HG02852 (cell line): ENCODE measurements at regions not wholly inside any gene's neighbourhood (a gene's known extent, or its start where the extent isn't known, plus 50 kb on each side); places are given as distances from the start of the nearest gene placed in this dataset.
"Not testable (repeated sequence)": the region's sequence is repeated elsewhere in the genome, so short reads cannot be mapped to it uniquely, and the experiment has no call there.

Experiments used
- ATAC-seq: cut with Tn5 transposase; IDR thresholded peaks from one replicate; pipeline ENCODE4 v1.9.1; 2021; ENCODE audit warnings: mild to moderate bottlenecking, moderate library complexity; ENCODE audit not compliant: unreplicated experiment

DNA sequence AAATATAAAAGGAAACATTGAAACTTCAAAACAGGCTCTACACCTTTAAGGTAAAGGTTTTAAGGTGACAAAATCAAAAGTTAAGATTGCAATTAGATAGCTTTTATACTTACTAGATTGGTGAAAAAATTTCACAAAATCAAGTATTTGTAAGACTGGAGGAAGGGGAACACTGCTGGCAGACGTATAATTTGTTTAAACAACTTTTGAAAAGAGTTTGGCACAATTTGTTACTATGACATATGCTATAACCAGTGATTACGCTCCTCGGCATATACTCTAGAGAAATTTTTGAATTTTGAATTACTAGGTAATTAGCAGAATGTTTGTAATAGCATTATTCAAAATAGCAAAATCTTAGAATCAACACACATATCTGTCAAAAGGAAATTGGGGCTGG is 425.0 kb downstream of the LRRIQ3 start:
- ATAC-seq: no peak

DNA sequence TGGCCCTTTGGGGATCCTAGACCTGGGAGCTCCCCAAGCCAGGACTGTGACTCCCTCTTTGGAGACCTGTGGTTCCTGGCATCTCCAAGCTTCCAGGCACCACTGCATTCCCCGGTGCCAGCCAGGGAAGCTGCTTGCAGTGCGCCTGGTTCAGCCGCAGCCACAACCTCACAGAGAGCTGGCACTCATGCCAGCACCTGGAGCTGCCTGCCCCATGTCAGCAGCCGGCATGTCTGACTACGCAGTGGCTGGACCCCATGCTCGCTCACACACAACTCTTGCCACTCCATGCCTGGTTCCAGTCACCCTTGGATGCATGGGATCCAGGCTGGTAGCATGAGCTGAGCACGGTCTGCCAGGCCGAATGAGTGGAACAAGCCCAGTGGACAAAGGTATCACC is 426.6 kb downstream of the LRRIQ3 start:
- no peak for ATAC-seq

DNA sequence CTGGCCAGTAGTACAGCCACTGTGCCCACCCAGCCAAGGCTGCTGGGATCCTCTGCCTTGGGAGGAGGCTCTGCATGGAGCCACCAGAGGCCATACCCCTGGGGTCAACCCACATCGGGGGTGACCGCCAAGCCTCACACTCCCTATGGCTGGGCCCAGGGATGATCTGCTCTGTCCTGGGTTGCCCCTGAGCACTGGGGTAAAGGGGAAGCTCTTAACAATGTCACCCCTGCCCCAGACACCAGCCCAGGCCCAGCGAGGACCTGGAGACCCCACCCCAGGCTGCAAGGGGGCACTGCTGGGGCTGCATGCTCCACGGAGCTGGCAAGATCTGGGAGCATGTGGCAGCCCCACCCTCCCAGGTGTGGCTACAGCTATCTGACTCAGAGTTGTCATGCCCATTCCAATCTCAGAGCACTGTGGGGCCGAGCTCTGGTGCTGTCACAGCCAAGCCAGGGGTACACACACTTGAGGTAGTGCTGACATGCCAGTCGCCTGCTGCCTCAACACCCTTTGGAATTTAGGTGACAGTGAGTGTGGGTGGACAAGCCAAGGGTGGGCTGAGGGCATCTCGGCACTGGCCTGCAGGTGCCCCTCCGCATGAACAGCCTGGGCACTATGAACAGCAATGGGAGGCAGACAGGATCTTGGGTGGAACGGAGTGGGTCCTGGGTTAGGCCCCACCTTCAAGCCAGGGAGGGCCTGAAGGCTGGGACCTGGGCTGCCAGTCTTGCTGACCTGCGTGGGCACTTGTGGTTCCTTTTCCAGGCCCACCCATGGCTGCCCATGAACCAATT is 427.7 kb downstream of the LRRIQ3 start:
- ATAC-seq: no peak

DNA sequence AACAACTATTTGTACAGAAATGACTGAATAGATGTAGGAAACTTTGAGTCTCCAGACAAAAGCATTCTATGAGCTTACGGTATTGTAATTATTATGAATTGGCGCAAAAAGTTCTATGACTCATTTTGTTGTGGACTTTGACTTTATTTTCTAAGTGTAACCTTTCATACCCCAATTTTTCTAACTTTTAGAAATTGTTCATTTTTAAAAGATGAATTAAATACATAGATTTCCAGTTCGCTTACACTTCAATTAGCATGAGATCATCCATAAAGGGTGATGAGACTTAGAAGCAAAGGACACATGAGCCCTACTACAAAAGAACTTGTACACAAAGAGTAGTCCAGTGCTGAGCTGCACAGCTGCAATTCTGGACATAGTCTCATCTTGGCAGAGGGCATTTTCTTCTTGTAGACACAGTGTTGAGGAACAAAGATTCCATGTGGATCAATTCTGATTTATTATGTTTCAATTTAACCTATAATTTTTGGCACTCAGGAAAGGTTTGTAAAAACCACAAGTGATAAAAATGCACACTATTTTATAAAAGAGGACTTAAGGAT is 431.1 kb downstream of the LRRIQ3 start:
- ATAC-seq: no peak

DNA sequence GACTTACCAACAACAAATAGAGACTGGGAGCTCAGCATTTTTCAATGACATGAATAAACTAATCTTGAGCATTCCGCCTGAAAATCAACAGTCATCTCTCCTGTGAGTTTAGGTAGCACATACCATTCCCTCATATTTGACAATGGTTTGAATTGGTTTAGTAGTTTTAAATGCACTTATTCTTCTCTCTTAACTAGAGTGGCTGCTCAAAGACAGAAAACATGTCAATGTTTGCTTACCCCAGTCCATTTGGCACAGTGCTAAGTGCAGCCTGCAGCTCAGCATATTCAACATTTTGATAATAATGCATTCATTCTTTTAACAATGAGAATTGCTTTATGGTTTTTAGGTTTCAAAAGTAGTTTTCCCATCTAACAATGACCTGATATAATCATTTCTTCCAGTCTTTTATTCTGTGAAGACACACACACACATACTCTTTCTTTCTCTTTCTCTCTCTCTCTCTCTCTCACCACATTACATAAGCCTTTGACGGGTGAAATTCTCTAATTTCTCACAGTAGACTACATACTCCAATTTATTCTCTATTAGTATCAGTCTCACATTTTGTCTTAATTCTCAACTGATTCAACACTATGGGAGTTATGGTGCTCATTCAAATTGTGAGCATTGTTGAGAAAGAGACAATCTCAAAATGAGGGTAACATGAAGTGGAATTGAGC is 432.3 kb downstream of the LRRIQ3 start:
- no peak for ATAC-seq

DNA sequence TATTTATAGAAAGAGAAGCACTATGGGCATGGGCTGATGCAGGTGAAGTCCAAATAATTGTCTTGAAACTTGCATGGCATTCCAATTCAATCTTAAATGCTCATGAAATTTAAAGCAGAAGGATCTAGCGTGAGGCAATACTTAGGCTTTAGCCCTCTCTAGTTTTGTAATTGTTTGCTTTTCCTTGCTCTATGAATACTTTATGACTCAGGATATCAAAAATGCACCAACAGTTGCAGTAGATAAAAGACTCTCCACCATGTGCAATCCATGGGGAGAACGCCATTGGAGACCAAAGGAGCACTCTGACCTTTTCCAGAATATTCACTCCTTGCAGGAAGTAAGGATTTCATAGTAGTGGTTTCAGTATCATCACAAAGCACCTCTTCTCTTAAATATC is 436.4 kb downstream of the LRRIQ3 start:
- ATAC-seq: no peak

DNA sequence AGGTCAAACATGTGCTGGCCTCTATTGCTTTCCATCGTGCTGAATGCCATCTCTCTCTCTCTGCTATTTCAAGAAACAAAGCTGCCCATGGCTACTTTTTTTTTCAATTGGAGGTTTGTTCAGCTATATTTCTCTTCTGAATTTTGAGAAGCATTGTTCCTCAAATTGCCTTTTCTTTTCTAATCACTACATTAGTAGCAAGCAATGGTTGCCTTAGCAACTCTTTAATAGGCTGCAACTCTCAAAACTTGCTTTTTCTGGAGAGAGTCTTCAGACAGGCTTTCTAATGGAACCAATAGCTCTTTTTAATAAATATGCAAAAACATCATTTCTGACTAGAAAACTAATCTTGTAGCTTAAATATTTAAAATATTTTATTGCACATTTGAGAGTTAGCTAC is 439.0 kb downstream of the LRRIQ3 start:
- no peak for ATAC-seq

DNA sequence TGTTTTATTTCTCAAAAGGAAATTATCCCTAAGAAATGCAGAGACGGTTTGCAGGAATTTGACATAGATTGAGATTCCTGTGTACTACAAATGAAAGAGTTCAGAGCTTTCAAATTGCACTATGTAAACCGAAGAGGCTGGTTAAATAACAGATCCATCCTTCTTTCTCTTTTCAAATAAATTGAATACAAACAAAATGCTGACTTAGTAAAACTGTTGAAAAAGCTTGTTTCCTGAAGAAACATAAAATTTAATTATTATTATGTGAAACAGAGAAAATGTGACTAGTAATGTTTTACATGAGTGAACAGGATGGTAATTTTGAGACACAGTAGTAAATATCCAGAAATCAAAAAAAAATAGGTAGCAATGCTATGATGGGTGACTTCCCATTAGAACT is 441.2 kb downstream of the LRRIQ3 start:
- no peak for ATAC-seq

DNA sequence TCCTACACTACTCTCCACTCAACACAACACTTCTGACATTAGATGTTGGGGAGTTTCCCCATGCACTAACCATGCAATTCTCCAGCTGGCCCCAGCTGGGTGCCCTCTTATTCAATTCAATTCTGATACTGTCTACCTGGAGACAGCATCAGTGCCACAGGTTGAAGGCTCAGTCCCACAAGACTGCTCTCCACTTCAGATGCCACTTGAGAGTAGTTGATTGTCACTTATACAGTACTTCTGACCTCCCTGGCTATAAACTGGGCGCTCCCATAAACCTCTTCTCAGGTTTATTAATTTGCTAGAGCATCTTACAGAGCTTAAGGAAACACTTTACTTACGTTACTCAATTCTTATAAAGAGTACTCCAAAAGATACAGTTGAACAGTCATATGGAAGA is 442.3 kb downstream of the LRRIQ3 start:
- ATAC-seq: no peak

DNA sequence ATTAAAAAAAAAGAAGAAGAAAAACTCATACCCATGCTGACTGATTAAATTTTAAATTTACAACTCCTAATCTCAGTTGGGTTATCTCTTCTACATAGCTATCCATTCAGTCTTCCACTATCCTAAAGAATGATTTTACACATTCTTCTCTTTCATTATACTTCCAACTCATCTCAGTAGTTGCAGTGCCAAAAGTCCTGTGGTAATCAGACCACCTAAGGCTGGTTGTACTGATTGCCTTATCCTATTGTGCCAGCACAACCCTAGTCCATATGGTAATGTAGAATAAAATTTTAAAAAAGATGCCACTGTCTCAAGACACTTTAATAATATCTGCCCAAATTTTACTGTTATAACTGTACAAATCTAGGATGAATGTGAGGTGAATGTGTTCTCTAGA is 448.0 kb downstream of the LRRIQ3 start:
- ATAC-seq: no peak

DNA sequence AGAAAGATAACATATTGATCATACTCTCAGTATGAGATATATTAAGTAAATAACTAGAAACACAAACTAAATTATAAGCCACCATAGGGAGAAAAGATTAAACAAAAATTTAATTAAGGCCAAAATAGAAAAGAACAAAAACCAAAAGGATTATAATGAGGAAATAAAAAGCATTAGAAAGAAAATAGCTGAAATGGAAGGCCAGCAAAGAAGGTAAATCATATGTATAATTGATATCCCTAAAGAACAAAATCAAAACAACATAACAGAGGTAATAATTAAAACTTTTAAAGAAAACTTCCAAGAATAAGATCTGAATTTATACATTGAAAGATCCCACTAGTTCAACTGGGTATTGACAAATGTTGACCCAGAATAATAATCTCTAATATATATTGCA is 453.0 kb downstream of the LRRIQ3 start:
- ATAC-seq: no peak

DNA sequence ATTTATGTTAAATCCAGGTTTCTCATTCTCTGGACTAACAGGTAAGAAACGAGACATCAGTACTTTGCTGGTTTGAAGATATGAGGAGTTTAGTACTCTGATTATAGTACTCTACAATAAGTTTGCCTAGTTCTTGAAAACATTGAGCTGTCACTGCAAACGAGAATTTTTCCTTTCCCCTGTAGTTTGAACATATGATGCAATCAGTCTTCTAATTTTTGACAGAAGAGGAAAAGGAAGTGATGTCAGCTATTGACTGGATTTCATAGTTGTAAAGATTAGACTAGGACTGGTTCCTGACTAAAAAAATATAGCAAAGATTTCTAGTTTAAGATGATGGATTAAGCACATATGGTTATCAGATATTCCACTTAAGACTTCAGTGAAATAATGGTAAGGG is 461.9 kb downstream of the LRRIQ3 start:
- no peak for ATAC-seq

DNA sequence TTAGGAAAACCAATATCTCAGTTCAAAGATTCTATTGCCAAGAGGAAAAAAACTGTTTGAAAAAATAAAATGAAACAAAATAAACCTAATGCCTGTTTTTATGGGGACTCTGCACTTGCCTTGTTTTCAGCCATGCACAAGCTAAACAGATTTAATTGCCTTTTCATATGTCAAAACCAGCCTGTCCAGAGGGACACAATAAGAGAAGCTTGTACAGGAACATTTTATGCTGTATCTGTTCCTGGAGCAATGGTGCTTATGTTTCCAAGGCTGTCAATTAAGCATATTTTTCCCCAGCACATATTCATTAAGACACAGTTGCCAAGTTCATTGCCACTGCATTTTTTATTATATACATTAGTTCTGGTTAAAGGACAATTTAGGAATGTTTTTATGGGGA is 470.9 kb downstream of the LRRIQ3 start:
- ATAC-seq: no peak

DNA sequence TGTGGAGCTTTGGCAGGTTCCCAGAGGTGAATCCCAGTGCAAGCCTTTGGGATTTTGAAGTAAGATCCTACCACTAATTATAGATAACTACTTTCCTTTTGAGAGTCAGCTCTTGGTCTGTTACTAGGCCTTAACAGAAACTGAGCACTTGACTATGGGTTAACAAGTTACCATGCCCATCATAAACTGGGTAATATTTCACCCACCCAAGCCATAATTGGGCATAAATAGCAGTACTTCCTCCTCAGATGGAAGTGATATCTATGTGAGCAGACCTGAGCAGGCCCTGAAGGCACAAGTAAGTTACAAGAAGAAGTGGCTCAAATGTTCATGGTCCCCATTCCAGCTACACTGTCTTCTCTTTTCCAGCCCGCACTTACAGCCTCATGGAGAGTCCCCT is 475.9 kb downstream of the LRRIQ3 start:
- no peak for ATAC-seq

DNA sequence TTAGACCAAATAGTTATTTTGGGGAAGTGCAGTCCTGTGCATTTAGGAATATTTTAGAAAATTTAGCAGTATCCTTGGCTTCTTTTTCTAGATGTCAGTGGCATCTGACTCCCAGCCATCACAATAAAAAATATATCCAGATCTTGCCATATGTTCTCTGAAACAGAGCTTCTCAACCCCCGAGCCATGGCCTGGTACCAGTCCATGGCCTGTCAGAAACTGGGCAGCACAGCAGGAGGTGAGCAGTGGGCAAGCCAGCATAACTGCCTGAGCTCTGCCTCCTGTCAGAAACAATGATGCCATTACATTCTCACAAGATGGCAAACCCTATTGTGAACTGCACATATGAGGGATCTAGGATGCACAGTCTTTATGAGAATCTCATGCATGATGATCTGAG is 480.0 kb downstream of the LRRIQ3 start:
- ATAC-seq: no peak

DNA sequence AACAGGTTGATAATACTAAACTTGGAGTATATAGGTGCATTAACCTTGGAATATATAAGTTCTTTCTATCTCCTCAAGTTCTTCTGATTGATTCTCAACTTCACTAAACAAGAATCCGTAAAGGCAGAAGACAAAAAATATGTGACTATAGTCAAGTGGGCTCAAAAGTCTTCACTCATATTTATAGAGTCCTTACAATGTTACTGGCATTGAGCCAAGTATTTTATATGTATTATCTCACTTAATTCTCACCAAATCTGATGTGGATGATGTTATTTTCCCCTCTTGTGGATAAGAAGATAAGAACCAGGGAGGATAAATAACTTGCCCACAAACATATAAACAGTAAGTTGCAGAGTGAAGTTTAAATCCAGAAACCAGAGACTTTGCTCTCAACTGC is 486.9 kb downstream of the LRRIQ3 start:
- no peak for ATAC-seq

DNA sequence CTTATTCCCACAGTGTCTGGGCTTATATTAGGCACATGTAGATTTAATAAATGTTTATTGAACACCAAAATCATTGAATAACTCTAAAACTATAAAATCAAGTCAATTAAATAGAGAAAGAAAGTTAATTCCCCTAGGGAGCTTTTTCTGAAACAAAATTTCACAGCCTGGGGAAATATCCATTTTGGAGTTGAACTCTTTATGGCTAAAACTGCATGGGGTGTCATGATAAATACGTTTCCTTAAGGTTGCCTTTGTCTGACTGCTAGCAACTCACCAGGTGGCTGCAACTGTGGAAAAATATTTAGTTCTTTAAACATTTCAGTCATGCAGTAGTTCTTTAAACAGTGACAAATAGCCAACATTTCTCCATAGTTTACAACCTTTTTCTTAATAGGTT is 496.1 kb downstream of the LRRIQ3 start:
- no peak for ATAC-seq

DNA sequence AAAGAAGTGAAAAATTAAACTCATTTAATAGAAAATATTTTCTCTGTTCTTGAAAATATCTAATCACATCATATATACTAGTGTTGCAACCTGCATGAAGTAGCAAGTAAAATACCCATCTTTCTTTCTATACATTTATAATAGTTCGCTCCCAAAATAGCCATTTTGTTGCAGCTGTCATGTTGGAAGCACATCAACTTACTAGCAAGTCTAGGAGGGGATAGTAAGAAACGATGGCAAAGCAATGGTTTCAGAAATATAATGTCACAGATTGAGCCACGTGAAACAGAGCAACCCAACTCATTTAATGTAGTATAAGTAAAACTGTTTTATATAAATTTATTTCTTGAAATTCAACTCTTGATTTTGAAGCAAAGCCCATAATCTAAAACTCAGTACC is 521.8 kb downstream of the LRRIQ3 start:
- no peak for ATAC-seq

DNA sequence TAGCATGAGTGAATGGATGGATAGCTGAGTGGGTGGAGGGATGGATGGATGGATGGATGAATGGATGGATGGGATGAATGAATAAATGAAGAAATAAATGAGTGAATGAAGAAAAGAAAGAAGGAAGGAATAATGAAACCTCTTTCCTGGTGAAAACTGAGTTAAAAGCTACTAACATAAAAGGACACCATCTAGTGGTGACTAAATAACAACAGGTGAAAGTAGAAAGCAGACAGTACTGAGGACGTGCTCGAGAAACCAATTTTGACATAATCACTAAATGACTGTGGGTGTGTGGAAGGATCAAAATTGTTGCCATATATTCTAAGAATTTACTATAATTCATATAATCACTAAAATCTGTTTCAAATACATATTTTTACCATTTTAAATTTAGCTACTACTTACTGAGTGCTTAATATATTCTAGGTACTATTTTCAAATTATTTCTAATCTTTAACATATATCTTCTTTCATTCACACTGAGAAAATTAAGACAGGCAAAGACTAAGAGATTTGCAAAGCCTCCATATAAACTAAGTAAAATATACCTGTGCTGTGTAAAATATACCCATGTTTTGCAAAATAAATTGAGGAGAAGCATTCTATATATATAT is 522.9 kb downstream of the LRRIQ3 start:
- ATAC-seq: peak; percentile 72

DNA sequence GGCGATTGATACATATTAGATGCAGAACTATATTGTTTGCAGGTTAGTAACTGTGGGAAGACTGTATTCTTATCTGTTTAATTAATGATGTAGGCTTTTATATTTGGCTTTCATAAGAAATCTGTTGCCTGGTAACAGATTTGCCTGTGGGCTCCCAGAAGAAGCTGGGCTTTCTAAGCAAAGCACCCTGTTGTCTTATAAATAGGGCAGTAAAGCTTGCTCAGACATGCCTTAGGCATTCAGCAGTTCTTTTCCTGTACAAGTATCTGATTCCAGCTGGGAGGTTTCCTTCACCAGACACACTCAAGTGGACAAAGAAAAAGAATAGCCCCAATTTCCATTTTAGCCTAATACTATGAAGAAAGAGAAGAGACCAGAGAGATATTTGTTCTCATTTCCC is 524.0 kb downstream of the LRRIQ3 start:
- ATAC-seq: no peak

DNA sequence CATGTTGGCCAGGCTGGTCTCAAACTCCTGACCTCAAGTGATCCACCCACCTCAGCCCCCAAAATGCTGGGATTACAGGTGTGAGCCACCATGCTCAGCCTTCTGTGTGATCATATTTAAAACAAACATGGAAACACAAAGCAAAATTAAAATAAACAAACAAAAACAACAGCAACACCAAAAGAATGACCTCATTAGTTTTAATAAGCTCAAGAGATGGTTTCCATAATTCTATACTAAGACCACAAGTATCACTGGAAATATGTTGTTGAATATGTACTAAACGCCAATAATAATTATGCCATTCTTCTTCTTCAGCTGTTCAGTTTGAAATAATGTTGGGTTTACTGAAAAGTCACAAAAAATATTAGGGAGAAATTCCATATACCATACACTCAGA is 526.4 kb downstream of the LRRIQ3 start:
- ATAC-seq: no peak

DNA sequence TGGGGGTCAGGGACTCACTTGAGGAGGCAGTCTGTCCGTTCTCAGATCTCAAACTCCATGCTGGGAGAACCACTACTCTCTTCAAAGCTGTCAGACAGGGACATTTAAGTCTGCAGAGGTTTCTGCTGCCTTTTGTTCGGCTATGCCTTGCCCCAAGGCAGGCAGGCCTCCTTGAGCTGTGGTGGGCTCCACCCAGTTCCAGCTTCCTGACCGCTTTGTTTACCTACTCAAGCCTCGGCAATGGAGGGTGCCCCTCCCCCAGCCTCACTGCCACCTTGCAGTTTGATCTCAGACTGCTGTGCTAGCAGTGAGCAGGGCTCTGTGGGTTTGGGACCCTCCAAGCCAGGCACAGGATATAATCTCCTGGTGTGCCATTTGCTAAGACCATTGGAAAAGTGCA is 530.0 kb downstream of the LRRIQ3 start:
- ATAC-seq: not testable (repeated sequence)
